Heart left ventricle (tissue), 16 donors: ENCODE measurements at regions not wholly inside any gene's neighbourhood (a gene's known extent, or its start where the extent isn't known, plus 50 kb on each side); places are given as distances from the start of the nearest gene placed in this dataset.
"Not testable (repeated sequence)": the region's sequence is repeated elsewhere in the genome, so short reads cannot be mapped to it uniquely, and the experiment has no call there.

ENCODE experiments used
- ATAC-seq, 4 donors: fragments of 200-7000 bp; cut with Tn5 transposase; one replicate each; pipeline ENCODE4 v1.9.1; 2020 to 2022; ENCODE audit warnings: moderate library complexity in 4 of 4, mild to moderate bottlenecking in 3 of 4, moderate number of reproducible peaks in 1 of 4
- DNase-seq, 5 donors: peaks; one replicate each; pipeline ENCODE4 v3.0.0-alpha.2; 2020
- H3K27ac ChIP-seq, 12 donors: fragments of 200-600 bp; sonication (generic) in 4 of 12; one replicate each; pipeline versions ENCODE4 v1.5.0 to v1.8.0; 2016 to 2022; ENCODE audit warnings: mild to moderate bottlenecking in 2 of 12
- H3K27me3 ChIP-seq, 9 donors: fragments of 200-600 bp; sonication (generic) in 2 of 9; one replicate each; pipeline versions ENCODE4 v1.5.1 to v1.8.0; 2016 to 2022; ENCODE audit warnings: mild to moderate bottlenecking in 3 of 9
- H3K36me3 ChIP-seq, 9 donors: fragments of 200-600 bp; sonication (generic) in 2 of 9; one replicate each; pipeline versions ENCODE4 v1.5.0 to v1.8.0; 2018 to 2022; ENCODE audit warnings: mild to moderate bottlenecking in 2 of 9
- H3K4me1 ChIP-seq, 12 donors: fragments of 200-600 bp; sonication (generic) in 4 of 12; one replicate each; pipeline versions ENCODE4 v1.5.0 to v1.8.0; 2016 to 2022; ENCODE audit warnings: mild to moderate bottlenecking in 3 of 12
- H3K4me3 ChIP-seq, 12 donors: fragments of 200-600 bp; sonication (generic) in 4 of 12; one replicate each; pipeline versions ENCODE4 v1.5.0 to v1.8.0; 2017 to 2022; ENCODE audit warnings: mild to moderate bottlenecking in 9 of 12, moderate library complexity in 4 of 12
- H3K9me3 ChIP-seq, 12 donors: fragments of 200-600 bp; sonication (generic) in 4 of 12; one replicate each; pipeline versions ENCODE4 v1.5.0 to v1.8.0; 2016 to 2022; ENCODE audit warnings: mild to moderate bottlenecking in 1 of 12
- CTCF ChIP-seq, 12 donors: fragments of 200-600 bp; sonication (generic) in 4 of 12; IDR thresholded peaks; one replicate each; pipeline versions ENCODE4 v1.5.0 to v1.8.0; 2018 to 2022; ENCODE audit warnings: antibody characterized with exemption in 12 of 12, mild to moderate bottlenecking in 5 of 12
- POLR2A ChIP-seq, 2 donors: fragments of 450-650 bp; IDR thresholded peaks; one replicate each; pipeline ENCODE4 v1.6.1; 2017; ENCODE audit warnings: antibody characterized with exemption in 2 of 2, mild to moderate bottlenecking in 2 of 2, moderate library complexity in 2 of 2
- WGBS, 4 donors: extraction: QIAGEN DNeasy Blood & Tissue Kit in 2 of 4; methylation state at CpG; one replicate each; pipeline versions ENCODE4 v1.1.5 to v1.1.7; 2013 to 2018; 5-methylcytosine and 5-hydroxymethylcytosine counted together
- intact Hi-C, 10 donors: fragments of 100-400 bp; cut with DNase I; formaldehyde crosslinking; loops; one replicate each; pipeline versions ENCODE4 v1.11.1 to v1.14.2; 2022
- donor health status: ischemic (EF 13 %, LVEDD 7.1; RV severe dilation, severe dysfunction).
- donor health status: healthy with polysubstance abuse.
- donor health status: DM: no; HTN: yes; CAD: no.
- donor health status: DM: no; HTN: no; CAD: no.
- donor health status: ischemic (EF 25% LVEDD 6.9; RV normal size, moderate dysfunction).
- donor health status: ischemic (EF 25% LVEDD 5.7; RV mildly dilated, moderate dysfunction).
- donor health status: healthy.
- donor health status: DM: yes; HTN: yes; CAD: no.
- donor health status: ischemic (EF 35%, LVEDD 5.7; RV mildly dilated, moderate dysfunction).
- donor health status: nonischemic (EF 11% LVEDD 7.7; RV severe dilation, severe dysfunction).
- donor health status: DM: yes; HTN: yes; CAD: no.
- donor health status: PGD.
- donor health status: ischemic (EF 29% LVEDD 5.4; RV normal size, mild dysfunction).
- donor health status: nonischemic (EF 23%, LVEDD 6.1; RV moderate dilation, normal function).

GRCh38 chr16:13629704-13630103, 290.2 kb upstream of the ERCC4 start:
- Histone ChIP-seq H3K9me3 (peaks cover 0 to 4% (median 0%) of the 10 kb centered on the region in 12 donors), H3K27me3 (peaks cover 0 to 7% (median 0%) of the 10 kb centered on the region in 9 donors), H3K36me3 (no peaks in the 10 kb centered on the region), H3K4me1 (no peaks in the 10 kb centered on the region), H3K4me3 (no peak overlapping the region), H3K27ac (no peak overlapping the region)
- WGBS, 4 donors: 65 to 69% (median 68%) methylated on average over 2 of the region's 2 CpGs
- intact Hi-C loops: no loop called here
- DNase-seq (no peak), ATAC-seq (no peak)
- TF ChIP-seq POLR2A (IDR thresholded peaks at IDR 0.05): no peak
- TF ChIP-seq CTCF (IDR thresholded peaks at IDR 0.05): no peak

- H3K27me3 ChIP-seq: peaks cover 0 to 7% (median 0%) of the 10 kb centered on the region in 9 donors
- peaks cover 0 to 4% (median 0%) of the 10 kb centered on the region in 12 donors for H3K9me3 ChIP-seq
- TF ChIP-seq CTCF (IDR thresholded peaks at IDR 0.05) (no peak), POLR2A (IDR thresholded peaks at IDR 0.05) (no peak)
- H3K4me3 ChIP-seq: no peak overlapping the region
- H3K27ac ChIP-seq: no peak overlapping the region
- H3K36me3 ChIP-seq: no peaks in the 10 kb centered on the region
- DNase-seq: no peak
- WGBS, 4 donors: 57 to 64% (median 61%) methylated on average over 5 of the region's 5 CpGs
- ATAC-seq: no peak
- H3K4me1 ChIP-seq: no peaks in the 10 kb centered on the region
- intact Hi-C loops: no loop called here
These were observed 289.6 kb upstream of the ERCC4 start for GRCh38 chr16:13630374-13630773.

GRCh38 chr16:13631213-13631767, 288.7 kb upstream of the ERCC4 start:
- no peak overlapping the region for H3K27ac ChIP-seq
- no peaks in the 10 kb centered on the region for H3K36me3 ChIP-seq
- ATAC-seq: no peak
- intact Hi-C loops: no loop called here
- H3K9me3 ChIP-seq: peaks cover 0 to 4% (median 0%) of the 10 kb centered on the region in 12 donors
- 35 to 51% (median 39%) methylated on average over 2 of the region's 2 CpGs for WGBS, 4 donors
- DNase-seq: no peak
- TF ChIP-seq POLR2A (IDR thresholded peaks at IDR 0.05): no peak
- TF ChIP-seq CTCF (IDR thresholded peaks at IDR 0.05): no peak
- H3K4me1 ChIP-seq: no peaks in the 10 kb centered on the region
- H3K27me3 ChIP-seq: peaks cover 0 to 7% (median 0%) of the 10 kb centered on the region in 9 donors
- H3K4me3 ChIP-seq: no peak overlapping the region

GRCh38 chr16:13631916-13632315, 288.0 kb upstream of the ERCC4 start:
- Histone ChIP-seq H3K36me3 (no peaks in the 10 kb centered on the region), H3K27ac (no peak overlapping the region), H3K27me3 (peaks cover 0 to 4% (median 0%) of the 10 kb centered on the region in 9 donors), H3K9me3 (peaks cover 0 to 4% (median 0%) of the 10 kb centered on the region in 12 donors), H3K4me3 (no peak overlapping the region), H3K4me1 (no peaks in the 10 kb centered on the region)
- ATAC-seq (no peak), DNase-seq (no peak)
- 29 to 47% (median 44%) methylated on average over 4 of the region's 4 CpGs for WGBS, 4 donors
- no peak for TF ChIP-seq POLR2A (IDR thresholded peaks at IDR 0.05)
- no peak for TF ChIP-seq CTCF (IDR thresholded peaks at IDR 0.05)
- intact Hi-C loops: no loop called here

GRCh38 chr16:13632504-13632903, 287.4 kb upstream of the ERCC4 start:
- H3K4me3 ChIP-seq, DNase-seq, ATAC-seq, H3K27me3 ChIP-seq, H3K27ac ChIP-seq, H3K4me1 ChIP-seq, H3K9me3 ChIP-seq, intact Hi-C loops, H3K36me3 ChIP-seq: not testable (repeated sequence)
- 60 to 76% (median 66%) methylated on average over 6 of the region's 6 CpGs for WGBS, 4 donors
